ENCODE measurements at regions not wholly inside any gene's neighbourhood (a gene's known extent, or its start where the extent isn't known, plus 50 kb on each side); places are given as distances from the start of the nearest gene placed in this dataset.
A peak's percentile ranks its signal among the peaks of the same experiment; 100 is the strongest.

DNA sequence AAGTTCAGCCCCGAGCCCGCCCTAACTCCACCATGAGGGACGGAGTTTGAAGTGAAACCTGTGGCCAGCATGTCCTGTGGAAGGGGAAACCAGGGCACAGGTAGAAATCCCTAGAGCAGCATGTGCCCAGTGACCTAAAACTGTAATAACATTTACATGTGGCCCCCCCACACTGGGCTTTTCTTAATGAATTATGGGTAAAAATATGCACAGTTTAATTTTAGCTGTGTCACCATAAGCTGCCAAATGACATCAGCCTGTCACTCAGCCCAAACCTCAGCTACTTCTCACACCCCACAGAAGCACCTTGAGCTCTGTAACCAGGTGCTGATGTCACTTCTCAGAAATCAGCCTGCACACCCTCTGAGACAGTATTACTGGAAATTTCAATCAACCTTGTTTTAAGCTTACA is 50.0 kb upstream of the SLC19A1 start:
- DNase-seq: no peak

GRCh38 chr21:45592626-45593134 is 50.4 kb upstream of the SLC19A1 start:
- DNase-seq: no peak

- DNase-seq: peak; percentile 23
Observed at GRCh38 chr21:45593162-45594022, 50.1 kb upstream of the PCBP3 start.
